SKM-1 treated with dmso at 0.1 percent for 144 hours (cell line): ENCODE measurements at regions not wholly inside any gene's neighbourhood (a gene's known extent, or its start where the extent isn't known, plus 50 kb on each side); places are given as distances from the start of the nearest gene placed in this dataset.
"Not testable (repeated sequence)": the region's sequence is repeated elsewhere in the genome, so short reads cannot be mapped to it uniquely, and the experiment has no call there.

ENCODE experiments used
- DNase-seq: peaks from one replicate; lab custom pipeline; 2025; ENCODE audit not compliant: unreplicated experiment; lab: John Stamatoyannopoulos, UW

DNA sequence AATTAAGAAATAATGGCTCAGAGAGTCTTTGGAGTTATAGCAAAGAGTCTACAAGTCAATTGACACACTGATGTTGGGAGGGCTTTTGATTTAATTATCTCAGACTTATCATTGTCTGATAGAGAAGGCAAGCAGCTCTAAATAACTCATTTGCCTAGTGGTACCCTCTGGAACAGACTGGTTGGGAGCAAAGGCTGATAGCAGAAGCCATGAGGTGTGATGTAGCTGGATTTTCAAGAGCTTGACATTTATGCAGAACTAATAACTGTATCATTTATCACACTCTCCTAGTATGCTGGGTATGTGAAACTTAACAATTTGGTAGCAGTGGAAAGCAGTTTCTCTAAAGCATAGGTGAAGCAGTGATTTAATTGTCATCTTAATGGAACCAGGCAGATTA, 380.6 kb downstream of the TENT5A start:
- DNase-seq = no peak

DNA sequence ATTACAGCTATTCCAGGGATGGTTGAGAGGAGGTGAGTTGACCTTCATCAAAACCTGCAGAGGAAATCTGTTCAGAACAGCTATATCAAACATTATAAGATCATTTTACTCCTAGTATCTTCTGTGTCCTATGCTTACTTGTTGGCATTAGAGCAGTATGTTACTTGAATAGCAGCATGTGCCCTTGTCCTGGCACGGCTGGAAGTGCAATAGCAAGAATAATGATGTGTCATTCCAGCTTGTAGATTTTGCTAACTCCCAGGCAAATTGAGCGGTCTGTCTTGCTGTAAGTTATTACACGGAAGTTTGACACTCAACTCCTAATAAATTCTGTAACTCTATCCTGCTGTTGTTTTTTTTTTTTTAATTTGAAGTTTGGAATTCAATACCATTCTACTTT, 385.5 kb downstream of the TENT5A start:
- DNase-seq = no peak

DNA sequence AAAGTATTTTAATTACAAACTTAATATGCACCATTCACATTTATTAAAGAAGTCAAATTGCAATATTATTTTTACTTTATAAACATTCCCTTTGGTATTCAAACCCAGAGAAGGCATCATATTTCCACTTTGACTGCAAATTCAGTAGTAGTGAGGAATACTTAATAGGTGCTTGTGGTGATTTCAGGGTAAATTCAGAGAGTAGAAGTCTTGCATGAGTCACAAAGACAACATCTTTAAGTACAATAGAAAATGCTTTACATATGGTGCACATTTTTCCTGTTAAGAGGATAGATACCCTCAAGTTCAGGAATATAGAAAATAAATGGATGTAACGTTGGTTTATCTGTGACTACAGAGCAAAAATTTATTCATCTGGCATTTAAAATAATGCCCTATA, 390.2 kb downstream of the TENT5A start:
- no peak for DNase-seq

DNA sequence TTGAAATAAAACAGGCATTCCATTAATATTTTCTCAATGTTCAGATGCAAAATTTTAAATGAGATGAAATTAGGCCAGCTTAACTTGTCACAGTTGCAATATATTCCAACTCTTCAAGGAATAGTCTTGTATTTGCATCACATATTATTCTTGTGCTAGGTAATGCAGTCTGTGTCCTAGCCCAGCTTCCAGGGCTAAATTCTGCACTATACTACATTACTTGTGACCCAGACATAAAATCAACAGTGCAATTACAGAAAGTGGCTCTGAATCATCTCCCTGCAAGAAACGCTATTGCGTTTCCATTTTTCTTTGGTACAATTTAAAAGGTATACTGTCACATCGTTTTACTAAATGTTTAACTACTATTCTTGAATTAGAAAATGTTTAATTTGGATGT, 399.2 kb downstream of the TENT5A start:
- DNase-seq = no peak

DNA sequence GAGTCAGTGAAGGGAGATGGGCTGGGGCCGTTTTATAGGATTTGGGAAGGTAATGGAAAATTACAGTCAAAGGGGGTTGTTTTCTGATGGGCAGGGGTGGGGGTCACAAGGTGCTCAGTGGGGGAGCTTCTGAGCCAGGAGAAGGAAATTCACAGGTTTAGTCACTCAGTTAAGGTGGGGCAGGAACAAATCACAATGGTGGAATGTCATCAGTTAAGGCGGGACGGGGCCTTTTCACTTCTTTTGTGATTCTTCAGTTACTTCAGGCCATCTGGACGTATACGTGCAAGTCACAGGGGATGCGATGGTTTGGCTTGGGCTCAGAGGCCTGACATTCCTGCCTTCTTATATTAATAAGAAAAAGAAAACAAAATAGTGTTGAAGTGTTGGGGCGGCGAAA, 408.5 kb downstream of the TENT5A start:
- not testable (repeated sequence) for DNase-seq

DNA sequence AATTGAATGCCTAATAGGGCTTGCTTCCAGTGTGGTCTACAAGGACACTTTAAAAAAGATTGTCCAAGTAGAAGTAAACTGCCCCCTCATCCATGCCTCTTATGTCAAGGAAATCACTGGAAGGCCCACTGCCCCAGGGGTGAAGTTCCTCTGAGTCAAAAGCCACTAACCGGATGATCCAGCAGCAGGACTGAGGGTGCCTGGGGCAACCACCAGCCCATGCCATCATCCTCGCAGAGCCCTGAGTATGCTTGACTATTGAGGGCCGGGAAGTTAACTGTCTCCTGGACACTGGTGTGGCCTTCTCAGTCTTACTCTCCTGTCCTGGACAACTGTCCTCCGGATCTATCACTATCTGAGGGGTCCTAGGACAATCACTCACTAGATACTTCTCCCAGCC, 411.5 kb downstream of the TENT5A start:
- no peak for DNase-seq

DNA sequence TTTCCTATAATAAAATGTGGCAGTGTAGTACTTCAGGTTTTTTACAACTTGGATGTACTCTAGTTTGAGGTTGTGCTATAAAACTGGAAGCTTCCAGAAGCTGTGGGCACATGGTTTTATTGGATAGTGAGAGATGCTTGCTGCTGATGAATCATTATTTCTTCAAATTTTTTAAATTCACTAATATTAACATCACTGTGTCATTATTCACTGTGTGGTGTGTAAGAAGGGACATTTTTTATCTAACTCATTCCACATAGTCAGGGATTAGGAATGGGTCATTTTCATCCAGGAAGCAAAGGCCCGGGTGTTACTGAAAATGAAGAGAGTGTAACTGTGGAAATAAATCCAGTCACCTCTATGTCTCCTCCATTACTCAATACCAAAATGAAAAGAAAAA, 421.0 kb downstream of the TENT5A start:
- DNase-seq = no peak

DNA sequence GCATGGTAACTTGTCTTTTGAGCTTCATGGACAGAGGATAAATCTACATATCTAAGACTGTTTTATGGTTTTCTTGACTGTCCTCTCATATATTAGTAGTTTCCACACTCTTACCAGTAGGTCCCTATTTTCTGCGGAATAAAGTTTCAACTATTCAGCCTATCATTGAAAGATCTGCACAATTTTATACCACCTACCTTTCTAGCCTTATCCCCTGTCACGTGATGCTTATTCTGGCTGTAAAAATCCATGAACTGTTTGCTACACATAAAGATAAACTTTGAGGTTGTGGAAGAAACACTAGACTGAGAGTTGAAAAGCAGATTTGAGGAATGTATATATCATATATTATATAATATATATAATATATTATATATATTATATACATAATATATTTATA, 423.8 kb downstream of the TENT5A start:
- no peak for DNase-seq

DNA sequence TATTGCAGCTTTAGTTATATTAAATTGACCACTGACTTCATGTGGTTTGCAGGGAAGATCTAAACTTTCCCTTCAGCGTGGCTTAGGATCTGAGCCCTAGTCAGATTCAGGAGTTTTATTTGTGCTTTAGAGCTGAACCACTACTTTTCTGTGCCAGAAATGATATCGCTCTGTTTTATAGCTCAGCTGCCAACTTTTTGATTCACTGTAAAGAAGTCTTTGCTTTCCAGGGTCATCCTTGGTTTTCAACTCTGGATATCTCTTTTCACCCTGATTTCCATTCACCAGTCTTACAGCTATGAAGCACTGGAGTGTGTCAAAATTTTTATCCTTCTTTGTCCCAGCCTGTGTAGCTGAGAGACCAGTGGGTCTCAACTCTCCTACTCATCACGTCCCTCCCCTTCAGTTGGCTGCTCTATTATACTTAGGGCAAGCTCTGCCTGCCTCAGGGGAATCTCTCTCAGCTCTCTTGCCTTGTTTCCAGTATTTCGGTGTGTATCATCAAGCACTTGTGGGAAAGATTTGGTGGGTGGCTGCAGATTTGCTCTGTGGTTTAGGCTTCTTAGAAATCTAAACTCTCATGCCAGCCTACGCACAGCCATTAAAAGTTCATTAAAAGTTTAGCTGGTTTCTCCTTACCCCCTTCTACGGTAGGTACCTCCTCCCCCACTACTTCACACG, 425.5 kb downstream of the TENT5A start:
- DNase-seq = no peak

DNA sequence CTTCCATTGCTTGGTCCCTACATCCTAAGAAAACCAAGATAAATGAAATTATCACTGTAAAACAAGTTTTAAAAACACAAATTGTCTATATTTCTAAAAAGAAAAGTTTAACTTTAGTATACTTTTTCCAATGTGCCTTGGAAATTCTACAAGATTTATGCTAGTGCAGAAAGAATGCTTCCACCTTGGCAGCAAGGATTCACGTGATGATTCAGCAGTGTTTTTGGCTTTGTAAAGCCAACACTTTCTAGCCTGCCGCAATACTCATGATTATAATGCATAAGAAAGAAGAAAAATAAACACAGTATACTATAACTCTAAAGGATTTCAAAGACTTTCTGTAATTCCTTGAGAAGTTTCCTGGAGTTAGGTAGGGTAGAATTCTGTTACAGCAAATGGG, 442.7 kb downstream of the TENT5A start:
- DNase-seq = no peak

DNA sequence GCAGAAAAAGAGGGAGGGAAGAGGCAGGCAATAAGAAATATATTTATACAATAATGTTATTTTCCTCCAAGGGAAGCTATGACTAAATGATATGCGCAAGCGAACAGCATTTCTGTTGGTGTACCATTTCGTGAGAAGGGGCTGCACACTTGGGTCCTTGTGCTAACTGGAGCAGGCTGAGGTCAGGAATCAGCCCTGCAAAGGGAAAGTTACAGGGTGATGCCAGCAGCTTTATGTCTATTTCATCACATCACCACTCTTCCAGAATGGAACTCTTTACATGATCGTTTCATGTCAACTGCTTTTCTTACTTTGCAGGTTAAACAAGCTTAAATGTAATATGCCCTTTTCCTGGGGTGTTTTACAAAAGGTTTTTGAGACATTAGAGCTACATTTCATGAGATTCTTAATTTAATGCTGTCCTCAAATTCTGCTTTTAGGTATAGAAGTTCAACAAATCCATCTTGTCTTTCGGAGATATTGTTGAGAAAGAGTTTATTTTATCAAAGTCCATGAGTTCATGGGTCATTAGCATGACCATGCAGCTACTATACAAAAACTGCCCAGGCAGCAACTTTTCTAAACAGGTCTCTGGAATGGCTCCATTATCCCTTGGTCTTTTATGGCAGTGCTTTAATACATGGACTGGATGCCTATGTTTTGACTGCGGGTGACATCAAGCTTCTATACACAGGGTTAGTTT, 443.8 kb downstream of the TENT5A start:
- no peak for DNase-seq

DNA sequence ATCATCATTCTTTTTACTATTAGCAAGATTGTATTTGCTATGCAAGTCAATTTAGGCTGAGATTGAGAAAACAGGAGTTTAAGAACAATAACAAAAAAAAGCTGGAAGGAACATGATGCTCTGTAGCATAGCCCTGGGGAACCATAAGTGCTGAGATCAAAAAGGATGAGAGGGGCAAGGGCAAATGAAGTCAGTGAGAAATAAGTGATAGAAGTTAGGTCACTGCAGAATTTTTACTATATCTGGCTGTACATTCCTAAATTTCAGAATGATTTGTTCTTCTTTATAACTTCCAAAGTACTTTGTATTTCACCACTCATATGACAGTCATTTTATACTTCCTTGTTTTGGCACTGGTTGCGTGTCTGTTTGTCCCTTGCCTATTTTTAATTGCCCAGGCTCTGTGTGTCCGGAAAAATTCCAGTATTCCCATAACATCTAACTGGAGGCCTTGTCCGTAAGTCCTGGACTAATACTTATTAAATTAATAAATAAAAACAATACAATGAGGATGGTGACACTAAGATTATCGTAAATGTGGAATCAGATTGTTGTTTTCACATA, 444.7 kb downstream of the TENT5A start:
- no peak for DNase-seq

DNA sequence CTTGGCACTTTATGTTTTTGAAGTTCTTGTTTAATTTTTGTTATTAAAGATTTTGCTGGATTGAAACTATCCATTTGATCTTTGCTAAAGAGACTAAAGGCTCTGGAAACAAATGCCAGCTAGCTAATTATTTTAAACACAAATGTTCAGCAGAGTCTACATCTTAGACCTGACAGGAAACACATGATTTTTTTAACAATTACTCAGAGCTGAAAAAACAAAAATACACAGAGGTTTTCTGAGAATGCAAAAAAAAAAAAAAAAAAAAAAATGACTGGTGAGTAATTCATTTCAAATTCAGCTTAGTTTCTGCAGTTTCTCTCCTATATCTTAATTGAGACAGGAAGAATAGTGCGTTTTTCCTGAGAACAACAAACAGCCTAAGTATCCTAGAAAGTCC, 448.0 kb downstream of the TENT5A start:
- DNase-seq = no peak

DNA sequence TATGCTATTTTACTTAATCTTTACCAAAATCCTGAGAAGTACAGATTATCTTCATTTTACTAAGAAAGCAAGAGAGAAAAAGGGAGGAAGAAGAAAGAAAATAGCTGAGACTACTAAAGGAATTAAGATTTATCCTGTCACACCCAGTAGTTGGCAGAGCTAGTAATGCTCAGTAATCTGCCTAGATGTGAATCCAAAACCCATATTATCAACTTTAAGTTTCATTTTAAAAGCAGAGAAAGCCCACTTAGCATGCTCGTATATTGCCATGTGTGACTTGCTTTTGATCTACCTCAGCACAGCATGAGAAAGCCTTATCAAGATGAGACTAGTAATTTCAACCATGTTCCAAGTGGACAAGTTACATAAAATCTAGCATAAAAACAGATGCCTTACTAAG, 451.5 kb downstream of the TENT5A start:
- DNase-seq = no peak

DNA sequence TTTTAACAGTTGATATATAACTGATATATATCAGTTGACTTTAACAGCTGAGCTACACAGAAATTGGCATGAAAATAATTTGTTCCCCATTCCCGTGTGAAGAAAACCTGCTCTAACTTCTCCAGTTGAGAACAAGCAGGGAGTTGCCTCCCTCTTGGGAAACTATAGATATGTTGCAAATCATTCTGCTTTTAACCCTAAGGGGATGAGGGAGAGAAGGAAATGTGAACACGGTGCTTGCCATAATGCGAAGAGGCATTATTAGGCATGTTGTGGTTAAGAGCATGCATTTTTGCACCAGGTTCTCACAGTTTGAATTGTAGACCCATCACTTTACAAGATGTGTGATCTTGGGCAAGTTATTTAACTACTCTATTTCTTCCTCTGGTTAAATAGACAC, 453.7 kb downstream of the TENT5A start:
- no peak for DNase-seq

DNA sequence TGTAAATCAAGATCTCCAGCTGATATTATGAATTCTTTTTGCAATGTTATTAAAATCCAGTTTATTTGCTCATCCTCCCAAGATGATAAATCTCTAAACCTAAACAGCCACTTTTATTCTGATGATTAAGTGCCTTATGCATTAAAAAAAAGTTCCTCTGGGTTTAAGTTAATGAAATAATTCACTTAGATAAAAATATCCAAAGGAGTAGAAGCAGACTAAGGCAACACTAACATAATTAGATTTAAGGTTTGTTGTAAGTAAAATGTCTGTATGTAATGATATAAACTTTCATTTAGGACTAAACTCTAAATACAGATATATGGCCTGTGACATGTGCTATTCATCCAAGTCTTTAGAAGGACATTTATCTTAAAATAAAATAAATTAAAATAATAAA, 457.2 kb downstream of the TENT5A start:
- DNase-seq = no peak

DNA sequence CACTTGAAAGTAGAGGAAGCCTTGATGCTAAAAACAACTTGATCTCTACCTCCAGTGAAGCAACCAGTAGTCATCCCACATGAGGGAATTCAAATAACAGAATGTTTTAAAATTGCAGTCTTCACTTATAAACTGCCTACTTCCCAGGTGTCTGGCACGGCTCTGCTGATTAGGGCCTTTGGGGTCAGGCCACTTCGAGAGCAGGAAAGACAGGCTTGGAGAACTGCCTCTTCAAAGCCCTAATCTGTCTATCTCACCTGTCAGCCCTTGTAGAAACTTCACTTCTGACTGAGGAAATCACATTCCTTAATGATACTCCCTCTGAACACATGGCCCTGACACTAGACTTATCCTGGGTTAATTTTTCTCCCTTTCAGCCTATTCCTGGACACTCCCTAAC, 458.6 kb downstream of the TENT5A start:
- no peak for DNase-seq

DNA sequence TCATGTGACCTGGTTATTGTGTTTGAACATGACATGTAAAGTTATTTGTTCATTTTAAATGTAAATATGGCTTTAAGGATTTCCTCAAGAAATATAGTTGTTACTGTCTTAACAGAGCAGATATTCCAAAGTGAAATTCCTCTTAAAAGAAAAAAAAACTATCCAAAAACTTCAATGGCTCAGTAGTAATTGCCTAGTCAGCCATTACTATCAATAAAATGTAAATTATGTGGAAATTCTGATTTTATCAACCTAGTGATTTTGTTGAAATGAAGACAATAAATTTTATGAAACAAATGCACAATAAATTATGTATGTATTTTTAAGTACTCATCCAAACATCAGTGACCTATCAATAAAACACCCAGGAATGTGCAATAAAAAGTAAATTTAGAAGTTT, 463.3 kb downstream of the TENT5A start:
- DNase-seq = no peak

DNA sequence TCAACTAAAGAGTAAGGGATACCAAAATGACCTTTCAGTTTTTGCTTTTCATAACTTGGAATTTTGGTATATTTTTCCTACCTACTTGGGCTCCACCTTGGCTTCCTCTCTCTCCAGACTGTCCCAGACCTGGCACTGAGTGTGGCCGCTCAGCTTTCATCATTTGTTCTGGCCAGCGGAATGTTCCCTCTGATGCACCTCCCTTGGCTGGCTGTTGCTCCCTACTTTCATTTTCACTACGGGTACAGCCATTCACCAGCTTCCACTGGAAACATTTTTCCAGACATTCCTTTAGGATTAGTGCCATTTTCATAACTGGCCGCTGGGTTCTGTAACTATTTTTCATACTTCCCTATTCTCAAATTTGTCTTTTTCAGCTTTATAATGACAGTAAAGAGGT, 487.4 kb downstream of the TENT5A start:
- DNase-seq = no peak

DNA sequence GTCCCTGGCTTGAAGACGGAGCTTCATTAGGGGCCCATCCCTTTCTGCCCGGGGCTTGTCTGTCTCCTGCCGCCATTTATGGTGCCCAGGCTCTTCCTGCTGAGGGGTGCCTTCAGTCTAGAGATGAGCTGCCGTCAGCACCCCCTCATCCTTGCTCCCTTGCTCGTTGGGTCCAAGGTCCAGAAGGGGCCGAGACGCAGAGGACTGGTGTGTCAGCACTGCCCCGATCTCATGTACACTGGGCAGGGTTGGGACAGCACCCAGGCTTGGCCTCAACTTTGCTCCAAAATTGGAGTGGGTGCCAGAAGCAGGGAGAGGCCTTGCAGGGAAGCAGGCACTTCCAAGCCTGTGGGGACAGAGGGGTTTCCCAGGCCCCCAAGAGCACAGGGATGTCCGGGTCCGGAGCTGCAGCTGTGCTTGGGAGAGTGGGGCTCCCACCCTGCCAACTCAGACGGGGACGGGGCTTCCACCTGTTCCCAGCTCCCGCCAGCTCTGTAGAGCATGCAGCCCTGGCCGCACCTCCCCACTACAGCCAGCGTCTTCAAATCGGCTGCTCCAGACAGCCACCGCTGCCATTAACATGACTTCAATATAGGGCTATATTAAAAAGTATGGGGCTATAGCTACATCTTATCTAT, 488.8 kb downstream of the TENT5A start:
- DNase-seq = no peak

DNA sequence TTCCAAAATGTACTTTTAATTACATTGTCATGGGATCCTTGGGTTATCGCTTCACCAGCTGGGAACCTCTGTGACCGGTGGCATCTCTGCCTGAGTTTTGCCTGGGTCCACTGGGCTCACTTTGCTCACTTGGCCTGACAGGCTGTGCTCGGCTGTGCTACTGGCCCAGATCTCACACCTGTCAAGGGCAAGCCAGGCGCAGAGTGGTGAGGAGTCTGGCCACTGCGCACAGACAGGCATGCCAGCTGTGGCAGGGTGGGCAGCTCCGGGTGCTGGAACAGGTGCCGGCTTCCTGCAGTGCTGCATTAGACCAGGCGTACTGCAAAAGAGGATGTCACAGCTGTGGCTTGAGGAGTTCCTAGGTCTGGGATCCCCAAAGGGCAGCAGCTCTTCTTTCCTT, 489.8 kb downstream of the TENT5A start:
- DNase-seq = no peak

DNA sequence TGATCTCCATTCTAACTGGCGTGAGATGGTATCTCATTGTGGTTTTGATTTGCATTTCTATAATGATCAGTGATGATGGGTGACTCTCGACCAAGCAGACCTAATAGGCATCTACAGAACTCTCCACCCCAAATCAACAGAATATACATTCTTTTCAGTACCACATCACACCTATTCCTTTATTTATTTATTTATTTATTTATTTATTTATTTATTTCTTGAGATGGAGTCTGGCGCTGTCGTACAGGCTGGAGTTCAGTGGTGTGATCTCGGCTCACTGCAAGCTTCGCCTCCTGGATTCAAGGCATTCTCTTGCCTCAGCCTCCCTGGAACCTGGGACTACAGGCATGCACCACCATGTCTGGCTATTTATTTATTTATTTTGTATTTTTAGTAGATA, 496.3 kb downstream of the TENT5A start:
- not testable (repeated sequence) for DNase-seq
